HUES48 (cell line): ENCODE measurements at regions not wholly inside any gene's neighbourhood (a gene's known extent, or its start where the extent isn't known, plus 50 kb on each side); places are given as distances from the start of the nearest gene placed in this dataset.

Experiments used
- H3K27ac ChIP-seq: one replicate; pipeline ENCODE4 v1.7.0; 2013; ENCODE audit warnings: low read depth, low read length, inconsistent platforms
- H3K27me3 ChIP-seq: 2 replicates; pipeline ENCODE4 v1.6.1; 2013; ENCODE audit warnings: mild to moderate bottlenecking, low read length; ENCODE audit not compliant: control insufficient read depth, insufficient read depth
- H3K36me3 ChIP-seq: 2 replicates; pipeline ENCODE4 v1.6.1; 2013; ENCODE audit warnings: low read length; ENCODE audit not compliant: control insufficient read depth, insufficient read depth
- H3K4me1 ChIP-seq: 2 replicates; pipeline ENCODE4 v1.6.1; 2013; ENCODE audit warnings: mild to moderate bottlenecking, low read length; ENCODE audit not compliant: control insufficient read depth, insufficient read depth
- H3K4me3 ChIP-seq: 2 replicates; pipeline ENCODE4 v1.5.1; 2013; ENCODE audit warnings: mild to moderate bottlenecking, low read depth, low read length
- H3K9ac ChIP-seq: 2 replicates; pipeline ENCODE4 v1.6.1; 2013; ENCODE audit warnings: mild to moderate bottlenecking, low read depth, low read length, moderate library complexity
- H3K9me3 ChIP-seq: 2 replicates; pipeline ENCODE4 v1.6.1; 2013; ENCODE audit warnings: low read length; ENCODE audit not compliant: control insufficient read depth, insufficient read depth

GRCh38 chr1:222946436-222946835 is 131.6 kb downstream of the DISP1 start:
- Histone ChIP-seq H3K9ac (no peak overlapping the region), H3K4me3 (no peak overlapping the region), H3K36me3 (no peaks in the 10 kb centered on the region), H3K27ac (no peak overlapping the region), H3K4me1 (peaks cover 4% of the 10 kb centered on the region), H3K9me3 (no peaks in the 10 kb centered on the region), H3K27me3 (no peaks in the 10 kb centered on the region)

- no peaks in the 10 kb centered on the region for H3K27me3 ChIP-seq
- no peak overlapping the region for H3K9ac ChIP-seq
- no peak overlapping the region for H3K4me3 ChIP-seq
- no peaks in the 10 kb centered on the region for H3K4me1 ChIP-seq
- H3K36me3 ChIP-seq: no peaks in the 10 kb centered on the region
- no peak overlapping the region for H3K27ac ChIP-seq
- no peaks in the 10 kb centered on the region for H3K9me3 ChIP-seq
Observed at GRCh38 chr1:222948079-222948478, 133.2 kb downstream of the DISP1 start.

- no peaks in the 10 kb centered on the region for H3K36me3 ChIP-seq
- no peak overlapping the region for H3K27ac ChIP-seq
- H3K27me3 ChIP-seq: no peaks in the 10 kb centered on the region
- no peaks in the 10 kb centered on the region for H3K4me1 ChIP-seq
- no peak overlapping the region for H3K9ac ChIP-seq
- no peaks in the 10 kb centered on the region for H3K9me3 ChIP-seq
- no peak overlapping the region for H3K4me3 ChIP-seq
Observed at GRCh38 chr1:222950892-222951291, 136.1 kb downstream of the DISP1 start.

- no peak overlapping the region for H3K9ac ChIP-seq
- H3K9me3 ChIP-seq: no peaks in the 10 kb centered on the region
- no peaks in the 10 kb centered on the region for H3K36me3 ChIP-seq
- H3K4me1 ChIP-seq: no peaks in the 10 kb centered on the region
- H3K4me3 ChIP-seq: no peak overlapping the region
- H3K27me3 ChIP-seq: no peaks in the 10 kb centered on the region
- no peak overlapping the region for H3K27ac ChIP-seq
Observed at GRCh38 chr1:222953585-222953984, 138.7 kb downstream of the DISP1 start.

- Histone ChIP-seq H3K27me3 (no peaks in the 10 kb centered on the region), H3K4me3 (no peak overlapping the region), H3K9me3 (no peaks in the 10 kb centered on the region), H3K4me1 (no peaks in the 10 kb centered on the region), H3K27ac (no peak overlapping the region), H3K9ac (no peak overlapping the region), H3K36me3 (no peaks in the 10 kb centered on the region)
Observed at GRCh38 chr1:222955964-222956363, 141.1 kb downstream of the DISP1 start.

GRCh38 chr1:222956601-222957000 is 141.8 kb downstream of the DISP1 start:
- H3K4me3 ChIP-seq: no peak overlapping the region
- no peak overlapping the region for H3K9ac ChIP-seq
- H3K36me3 ChIP-seq: no peaks in the 10 kb centered on the region
- no peaks in the 10 kb centered on the region for H3K27me3 ChIP-seq
- H3K27ac ChIP-seq: no peak overlapping the region
- no peaks in the 10 kb centered on the region for H3K9me3 ChIP-seq
- no peaks in the 10 kb centered on the region for H3K4me1 ChIP-seq

GRCh38 chr1:222967466-222968240 is 152.8 kb downstream of the DISP1 start:
- H3K9me3 ChIP-seq: no peaks in the 10 kb centered on the region
- H3K27me3 ChIP-seq: no peaks in the 10 kb centered on the region
- H3K27ac ChIP-seq: no peak overlapping the region
- H3K36me3 ChIP-seq: no peaks in the 10 kb centered on the region
- no peak overlapping the region for H3K4me3 ChIP-seq
- H3K9ac ChIP-seq: no peak overlapping the region
- H3K4me1 ChIP-seq: no peaks in the 10 kb centered on the region

- H3K4me3 ChIP-seq: no peak overlapping the region
- H3K36me3 ChIP-seq: no peaks in the 10 kb centered on the region
Observed at GRCh38 chr1:222970040-222970439, 155.2 kb downstream of the DISP1 start.

GRCh38 chr1:222970711-222971110 is 155.9 kb downstream of the DISP1 start:
- Histone ChIP-seq H3K4me3 (no peak overlapping the region), H3K9ac (no peak overlapping the region), H3K9me3 (no peaks in the 10 kb centered on the region), H3K27ac (no peak overlapping the region), H3K4me1 (no peaks in the 10 kb centered on the region), H3K27me3 (no peaks in the 10 kb centered on the region), H3K36me3 (no peaks in the 10 kb centered on the region)

More at GRCh38 chr1:222970040-222970439, 155.2 kb downstream of the DISP1 start:
- Histone ChIP-seq H3K9ac (no peak overlapping the region), H3K27ac (no peak overlapping the region), H3K9me3 (no peaks in the 10 kb centered on the region), H3K27me3 (no peaks in the 10 kb centered on the region), H3K4me1 (no peaks in the 10 kb centered on the region)

- Histone ChIP-seq H3K36me3 (no peaks in the 10 kb centered on the region), H3K4me3 (no peak overlapping the region), H3K4me1 (no peaks in the 10 kb centered on the region), H3K9ac (no peak overlapping the region), H3K9me3 (no peaks in the 10 kb centered on the region), H3K27ac (no peak overlapping the region), H3K27me3 (no peaks in the 10 kb centered on the region)
Observed at GRCh38 chr1:222971146-222971545, 156.3 kb downstream of the DISP1 start.

- H3K9ac ChIP-seq: no peak overlapping the region
Observed at GRCh38 chr1:222973561-222973960, 158.7 kb downstream of the DISP1 start.

More at GRCh38 chr1:222973561-222973960, 158.7 kb downstream of the DISP1 start:
- no peak overlapping the region for H3K27ac ChIP-seq
- no peaks in the 10 kb centered on the region for H3K27me3 ChIP-seq
- H3K4me3 ChIP-seq: no peak overlapping the region
- no peaks in the 10 kb centered on the region for H3K9me3 ChIP-seq
- H3K36me3 ChIP-seq: no peaks in the 10 kb centered on the region
- no peaks in the 10 kb centered on the region for H3K4me1 ChIP-seq
